ENCODE measurements at regions not wholly inside any gene's neighbourhood (a gene's known extent, or its start where the extent isn't known, plus 50 kb on each side); places are given as distances from the start of the nearest gene placed in this dataset.

GRCh38 chr17:79212149-79213087 lies 137.8 kb downstream of the ENGASE start:
- DNase-seq = no peak

- DNase-seq = no peak
Measured at GRCh38 chr17:79211061-79211770, 136.6 kb downstream of the ENGASE start.

GRCh38 chr17:79210638-79211037 lies 136.0 kb downstream of the ENGASE start:
- no peak for DNase-seq

GRCh38 chr17:79207960-79208359 lies 133.3 kb downstream of the ENGASE start:
- no peak for DNase-seq

- DNase-seq = no peak
Measured at GRCh38 chr17:79205688-79206205, 131.1 kb downstream of the ENGASE start.

GRCh38 chr17:79204261-79204660 lies 129.6 kb downstream of the ENGASE start:
- DNase-seq = no peak

GRCh38 chr17:79203657-79204056 lies 129.0 kb downstream of the ENGASE start:
- DNase-seq = no peak

- no peak for DNase-seq
Measured at GRCh38 chr17:79203016-79203415, 128.4 kb downstream of the ENGASE start.

- no peak for DNase-seq
Measured at GRCh38 chr17:79202480-79202879, 127.9 kb downstream of the ENGASE start.

- no peak for DNase-seq
Measured at GRCh38 chr17:79201536-79202227, 127.1 kb downstream of the ENGASE start.

GRCh38 chr17:79201119-79201518 lies 126.5 kb downstream of the ENGASE start:
- no peak for DNase-seq

- no peak for DNase-seq
Measured at GRCh38 chr17:79196913-79197312, 122.3 kb downstream of the ENGASE start.

- no peak for DNase-seq
Measured at GRCh38 chr17:79192503-79193351, 118.1 kb downstream of the ENGASE start.

GRCh38 chr17:79191270-79191934 lies 116.8 kb downstream of the ENGASE start:
- no peak for DNase-seq

- DNase-seq = no peak
Measured at GRCh38 chr17:79189305-79189704, 114.7 kb downstream of the ENGASE start.

- no peak for DNase-seq
Measured at GRCh38 chr17:79188685-79189084, 114.1 kb downstream of the ENGASE start.

GRCh38 chr17:79188048-79188447 lies 113.4 kb downstream of the ENGASE start:
- DNase-seq = no peak

- DNase-seq = no peak
Measured at GRCh38 chr17:79187186-79187585, 112.6 kb downstream of the ENGASE start.

- DNase-seq = no peak
Measured at GRCh38 chr17:79186406-79186805, 111.8 kb downstream of the ENGASE start.

GRCh38 chr17:79185671-79186070 lies 111.0 kb downstream of the ENGASE start:
- no peak for DNase-seq

- DNase-seq = no peak
Measured at GRCh38 chr17:79184219-79184618, 109.6 kb downstream of the ENGASE start.
